Chondrocyte (in vitro differentiated cells): ENCODE measurements at regions not wholly inside any gene's neighbourhood (a gene's known extent, or its start where the extent isn't known, plus 50 kb on each side); places are given as distances from the start of the nearest gene placed in this dataset.
"Not testable (repeated sequence)": the region's sequence is repeated elsewhere in the genome, so short reads cannot be mapped to it uniquely, and the experiment has no call there.

Experiments
- DNase-seq: peaks from one replicate; pipeline ENCODE4 v3.0.0; 2021; ENCODE audit warnings: mixed read lengths, low spot score
- H3K27ac Mint-ChIP-seq: one replicate; pipeline ENCODE4 v1.8.0; 2021; ENCODE audit warnings: mild to moderate bottlenecking, moderate library complexity, mixed read lengths; ENCODE audit not compliant: unreplicated experiment
- H3K27me3 Mint-ChIP-seq: 2 replicates; pipeline ENCODE4 v1.8.0; 2021; ENCODE audit warnings: low read depth, mixed read lengths
- H3K36me3 Mint-ChIP-seq: 2 replicates; pipeline ENCODE4 v1.8.0; 2021; ENCODE audit warnings: low read depth, mixed read lengths
- H3K4me1 Mint-ChIP-seq: 2 replicates; pipeline ENCODE4 v1.8.0; 2021; ENCODE audit warnings: low read depth, mild to moderate bottlenecking, mixed read lengths
- H3K4me3 Mint-ChIP-seq: one replicate; pipeline ENCODE4 v1.8.0; 2021; ENCODE audit warnings: mild to moderate bottlenecking, moderate library complexity, mixed read lengths; ENCODE audit not compliant: unreplicated experiment
- H3K9me3 Mint-ChIP-seq: 2 replicates; pipeline ENCODE4 v1.8.0; 2021; ENCODE audit warnings: low read depth, mixed read lengths
- CTCF ChIP-seq: fragments of 200-600 bp; sonication (generic); IDR thresholded peaks from 2 replicates; pipeline ENCODE4 v1.5.0; 2021; ENCODE audit warnings: antibody characterized with exemption, mild to moderate bottlenecking, moderate library complexity

GRCh38 chr2:215829261-215829660, 184.1 kb downstream of the MREG start:
- Mint-ChIP-seq H3K27me3 (no peaks in the 10 kb centered on the region), H3K27ac (peak overlapping the region; percentile 1), H3K4me1 (peaks cover 75% of the 10 kb centered on the region), H3K4me3 (no peak overlapping the region), H3K36me3 (peaks cover 5% of the 10 kb centered on the region), H3K9me3 (peaks cover 5% of the 10 kb centered on the region)
- no peak for TF ChIP-seq CTCF
- DNase-seq, result no peak

GRCh38 chr2:215828528-215829184, 184.7 kb downstream of the MREG start:
- no peak for DNase-seq
- no peak overlapping the region for H3K4me3 Mint-ChIP-seq

GRCh38 chr2:215826838-215827441, 186.4 kb downstream of the MREG start:
- TF ChIP-seq CTCF, result peak; percentile 46
- peaks cover 13% of the 10 kb centered on the region for H3K9me3 Mint-ChIP-seq
- peak overlapping the region; percentile 62 for H3K4me3 Mint-ChIP-seq

More at GRCh38 chr2:215828528-215829184, 184.7 kb downstream of the MREG start:
- Mint-ChIP-seq H3K27me3 (no peaks in the 10 kb centered on the region), H3K9me3 (peaks cover 5% of the 10 kb centered on the region), H3K36me3 (peaks cover 8% of the 10 kb centered on the region), H3K4me1 (peaks cover 72% of the 10 kb centered on the region), H3K27ac (peak overlapping the region; percentile 49)
- peak; percentile 80 for TF ChIP-seq CTCF

GRCh38 chr2:215826376-215826775, 187.0 kb downstream of the MREG start:
- Mint-ChIP-seq H3K4me3 (peak overlapping the region; percentile 62), H3K27me3 (no peaks in the 10 kb centered on the region), H3K9me3 (peaks cover 16% of the 10 kb centered on the region), H3K36me3 (peaks cover 18% of the 10 kb centered on the region), H3K27ac (peak overlapping the region; percentile 93), H3K4me1 (peaks cover 58% of the 10 kb centered on the region)
- no peak for DNase-seq
- TF ChIP-seq CTCF, result no peak

More at GRCh38 chr2:215826838-215827441, 186.4 kb downstream of the MREG start:
- no peak for DNase-seq
- H3K4me1 Mint-ChIP-seq, result peaks cover 62% of the 10 kb centered on the region
- no peaks in the 10 kb centered on the region for H3K27me3 Mint-ChIP-seq
- peaks cover 15% of the 10 kb centered on the region for H3K36me3 Mint-ChIP-seq
- H3K27ac Mint-ChIP-seq, result peak overlapping the region; percentile 93

GRCh38 chr2:215825707-215826106, 187.6 kb downstream of the MREG start:
- peak overlapping the region; percentile 87 for H3K27ac Mint-ChIP-seq
- no peak for DNase-seq
- H3K4me3 Mint-ChIP-seq, result no peak overlapping the region
- no peaks in the 10 kb centered on the region for H3K27me3 Mint-ChIP-seq
- no peak for TF ChIP-seq CTCF
- peaks cover 20% of the 10 kb centered on the region for H3K9me3 Mint-ChIP-seq
- peaks cover 23% of the 10 kb centered on the region for H3K36me3 Mint-ChIP-seq
- H3K4me1 Mint-ChIP-seq, result peaks cover 51% of the 10 kb centered on the region

- not testable (repeated sequence) for DNase-seq, H3K27me3 Mint-ChIP-seq, H3K4me3 Mint-ChIP-seq, H3K27ac Mint-ChIP-seq
- Mint-ChIP-seq H3K9me3 (peaks cover 27% of the 10 kb centered on the region), H3K36me3 (peaks cover 29% of the 10 kb centered on the region), H3K4me1 (peaks cover 28% of the 10 kb centered on the region)
Measured at GRCh38 chr2:215821298-215821697, 192.1 kb downstream of the MREG start.

GRCh38 chr2:215819713-215820112, 193.6 kb downstream of the MREG start:
- not testable (repeated sequence) for H3K27me3 Mint-ChIP-seq, DNase-seq, H3K27ac Mint-ChIP-seq, H3K4me3 Mint-ChIP-seq
- H3K4me1 Mint-ChIP-seq, result peaks cover 19% of the 10 kb centered on the region
- H3K9me3 Mint-ChIP-seq, result peaks cover 27% of the 10 kb centered on the region
- H3K36me3 Mint-ChIP-seq, result peaks cover 28% of the 10 kb centered on the region
